Parathyroid adenoma (tissue), 2 donors: ENCODE measurements at regions not wholly inside any gene's neighbourhood (a gene's known extent, or its start where the extent isn't known, plus 50 kb on each side); places are given as distances from the start of the nearest gene placed in this dataset.

Experiments
- H2AFZ ChIP-seq: fragments of 300-600 bp; sonication (generic); one replicate; pipeline ENCODE4 v1.7.0; 2017; ENCODE audit warnings: antibody characterized with exemption, mild to moderate bottlenecking
- H3K27ac ChIP-seq: fragments of 300-600 bp; sonication (generic); one replicate; pipeline ENCODE4 v1.7.0; 2017
- H3K27me3 ChIP-seq: fragments of 300-600 bp; sonication (generic); one replicate; pipeline ENCODE4 v1.7.0; 2017; ENCODE audit warnings: low read length; ENCODE audit not compliant: control insufficient read depth, insufficient read depth
- H3K36me3 ChIP-seq: fragments of 300-600 bp; sonication (generic); one replicate; pipeline ENCODE4 v1.7.0; 2017; ENCODE audit warnings: low read length; ENCODE audit not compliant: control insufficient read depth, insufficient read depth
- H3K4me1 ChIP-seq: fragments of 300-600 bp; sonication (generic); one replicate; pipeline ENCODE4 v1.7.0; 2017; ENCODE audit warnings: control low read depth
- H3K4me2 ChIP-seq: fragments of 300-600 bp; sonication (generic); one replicate; pipeline ENCODE4 v1.7.0; 2017; ENCODE audit warnings: low read length
- H3K4me3 ChIP-seq: fragments of 300-600 bp; sonication (generic); one replicate; pipeline ENCODE4 v1.7.0; 2017; ENCODE audit warnings: low read depth, low read length
- H3K79me2 ChIP-seq: fragments of 300-600 bp; sonication (generic); one replicate; pipeline ENCODE4 v1.7.0; 2017; ENCODE audit warnings: control low read depth
- H3K9ac ChIP-seq: fragments of 300-600 bp; sonication (generic); one replicate; pipeline ENCODE4 v1.7.0; 2017; ENCODE audit warnings: mild to moderate bottlenecking
- H3K9me3 ChIP-seq: fragments of 300-600 bp; sonication (generic); one replicate; pipeline ENCODE4 v1.7.0; 2017; ENCODE audit warnings: low read length; ENCODE audit not compliant: control insufficient read depth
- CTCF ChIP-seq: fragments of 300-600 bp; sonication (generic); IDR thresholded peaks from one replicate; pipeline ENCODE4 v1.7.0; 2017; ENCODE audit warnings: antibody characterized with exemption, mild to moderate bottlenecking
- donor health status: primary hyperparathyroidism.

DNA sequence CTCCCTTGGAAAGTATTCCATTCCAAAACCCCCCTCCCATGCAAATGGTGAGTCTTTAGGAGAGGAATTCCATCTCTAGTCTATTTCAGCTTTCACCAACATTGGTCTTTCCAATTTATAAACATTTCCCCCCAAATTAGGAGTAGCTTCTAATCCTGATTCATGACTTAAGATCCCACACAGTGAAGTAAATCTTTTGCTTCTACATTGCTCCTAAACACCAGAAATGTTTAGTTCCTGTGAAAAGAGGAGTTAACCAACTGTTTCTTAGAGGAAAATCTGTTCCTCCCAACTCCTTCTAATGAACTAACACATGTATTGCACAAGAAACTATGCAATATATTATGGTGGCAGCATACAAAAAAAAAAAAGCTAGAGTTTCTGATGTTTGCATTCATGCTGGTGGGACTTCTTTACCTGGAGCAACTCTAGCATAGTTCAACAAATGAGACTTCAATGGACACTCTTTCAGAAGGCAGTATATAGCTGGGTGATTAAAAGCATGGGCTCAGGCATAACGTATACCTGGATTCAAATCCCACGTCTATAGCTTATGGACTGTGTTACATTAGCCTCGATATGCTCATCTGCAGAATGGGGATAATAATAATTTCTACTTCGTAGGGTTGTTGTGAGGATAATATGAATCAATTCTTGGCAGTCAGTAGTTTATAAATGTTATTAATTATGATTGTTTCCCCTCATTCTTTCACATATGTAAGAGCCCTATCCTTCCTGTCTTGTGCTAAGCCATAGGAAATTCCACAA lies 131.6 kb upstream of the TMEM164 start:
- Histone ChIP-seq H3K27me3 (no peaks in the 10 kb centered on the region), H3K9me3 (no peaks in the 10 kb centered on the region), H3K4me1 (no peaks in the 10 kb centered on the region), H2AFZ (no peak overlapping the region), H3K36me3 (no peaks in the 10 kb centered on the region), H3K4me3 (no peak overlapping the region), H3K9ac (no peak overlapping the region), H3K4me2 (no peak overlapping the region), H3K79me2 (no peaks in the 10 kb centered on the region), H3K27ac (no peak overlapping the region)
- TF ChIP-seq CTCF, result no peak

DNA sequence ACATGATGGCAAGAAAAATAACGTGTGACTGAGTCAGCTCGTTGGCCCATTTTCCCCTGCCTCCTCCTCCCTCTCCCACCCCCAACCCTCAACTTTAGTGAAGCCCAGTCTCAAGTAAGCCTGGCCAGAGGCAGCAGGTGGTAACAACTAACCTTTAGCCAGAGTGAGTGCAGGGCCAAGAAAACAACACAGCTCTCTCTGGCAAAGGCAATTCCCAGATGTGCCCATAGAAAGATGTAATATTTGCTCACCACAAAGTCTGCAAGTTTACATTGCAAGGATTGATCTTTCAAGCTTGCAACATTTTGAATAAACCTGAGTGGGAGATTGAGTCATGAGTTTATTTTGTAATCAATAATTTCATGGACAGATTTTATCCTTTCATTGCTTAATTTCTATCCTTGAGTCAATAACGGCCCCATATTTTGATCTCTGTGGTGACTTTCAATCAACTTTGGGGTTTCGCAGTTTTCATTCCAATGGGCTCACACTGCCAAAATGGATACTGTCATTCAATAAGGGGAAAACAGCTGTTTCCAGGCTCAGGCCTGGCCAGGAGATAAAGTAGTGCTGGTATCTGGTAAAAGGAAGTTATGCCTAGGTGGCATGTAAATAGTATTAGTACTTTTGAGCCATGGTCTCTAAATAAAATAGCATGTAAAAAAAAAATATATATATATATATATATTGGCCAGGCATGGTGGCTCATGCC lies 130.7 kb upstream of the TMEM164 start:
- H3K36me3 ChIP-seq, result no peaks in the 10 kb centered on the region
- H3K4me1 ChIP-seq, result no peaks in the 10 kb centered on the region
- H3K27me3 ChIP-seq, result no peaks in the 10 kb centered on the region
- no peak overlapping the region for H3K27ac ChIP-seq
- no peak overlapping the region for H3K4me2 ChIP-seq
- no peak overlapping the region for H2AFZ ChIP-seq
- H3K79me2 ChIP-seq, result no peaks in the 10 kb centered on the region
- H3K9me3 ChIP-seq, result no peaks in the 10 kb centered on the region
- H3K4me3 ChIP-seq, result no peak overlapping the region
- no peak for TF ChIP-seq CTCF
- H3K9ac ChIP-seq, result no peak overlapping the region

- H2AFZ ChIP-seq, result no peak overlapping the region
- no peak overlapping the region for H3K4me2 ChIP-seq
- no peak overlapping the region for H3K9ac ChIP-seq
- no peaks in the 10 kb centered on the region for H3K36me3 ChIP-seq
- H3K9me3 ChIP-seq, result no peaks in the 10 kb centered on the region
- no peaks in the 10 kb centered on the region for H3K4me1 ChIP-seq
- no peaks in the 10 kb centered on the region for H3K27me3 ChIP-seq
- H3K79me2 ChIP-seq, result no peaks in the 10 kb centered on the region
- H3K4me3 ChIP-seq, result no peak overlapping the region
- no peak for TF ChIP-seq CTCF
- H3K27ac ChIP-seq, result no peak overlapping the region
Observed at GRCh38 chrX:109873574-109873973, 129.3 kb upstream of the TMEM164 start.

GRCh38 chrX:109873983-109874382 lies 128.9 kb upstream of the TMEM164 start:
- no peak overlapping the region for H3K9ac ChIP-seq
- no peaks in the 10 kb centered on the region for H3K36me3 ChIP-seq
- H3K79me2 ChIP-seq, result no peaks in the 10 kb centered on the region
- no peak overlapping the region for H3K4me3 ChIP-seq
- no peak overlapping the region for H3K27ac ChIP-seq
- H3K27me3 ChIP-seq, result no peaks in the 10 kb centered on the region
- no peak overlapping the region for H2AFZ ChIP-seq
- no peaks in the 10 kb centered on the region for H3K4me1 ChIP-seq
- no peaks in the 10 kb centered on the region for H3K9me3 ChIP-seq
- TF ChIP-seq CTCF, result no peak
- no peak overlapping the region for H3K4me2 ChIP-seq
